ENCODE measurements at regions not wholly inside any gene's neighbourhood (a gene's known extent, or its start where the extent isn't known, plus 50 kb on each side); places are given as distances from the start of the nearest gene placed in this dataset.

- TF ChIP-seq, protein P1, sequence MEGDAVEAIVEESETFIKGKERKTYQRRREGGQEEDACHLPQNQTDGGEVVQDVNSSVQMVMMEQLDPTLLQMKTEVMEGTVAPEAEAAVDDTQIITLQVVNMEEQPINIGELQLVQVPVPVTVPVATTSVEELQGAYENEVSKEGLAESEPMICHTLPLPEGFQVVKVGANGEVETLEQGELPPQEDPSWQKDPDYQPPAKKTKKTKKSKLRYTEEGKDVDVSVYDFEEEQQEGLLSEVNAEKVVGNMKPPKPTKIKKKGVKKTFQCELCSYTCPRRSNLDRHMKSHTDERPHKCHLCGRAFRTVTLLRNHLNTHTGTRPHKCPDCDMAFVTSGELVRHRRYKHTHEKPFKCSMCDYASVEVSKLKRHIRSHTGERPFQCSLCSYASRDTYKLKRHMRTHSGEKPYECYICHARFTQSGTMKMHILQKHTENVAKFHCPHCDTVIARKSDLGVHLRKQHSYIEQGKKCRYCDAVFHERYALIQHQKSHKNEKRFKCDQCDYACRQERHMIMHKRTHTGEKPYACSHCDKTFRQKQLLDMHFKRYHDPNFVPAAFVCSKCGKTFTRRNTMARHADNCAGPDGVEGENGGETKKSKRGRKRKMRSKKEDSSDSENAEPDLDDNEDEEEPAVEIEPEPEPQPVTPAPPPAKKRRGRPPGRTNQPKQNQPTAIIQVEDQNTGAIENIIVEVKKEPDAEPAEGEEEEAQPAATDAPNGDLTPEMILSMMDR (IDR thresholded peaks at IDR 0.05) = no peak
- TF ChIP-seq POLR2A (IDR thresholded peaks at IDR 0.05) = no peak
These were observed 93.9 kb downstream of the TMEM114 start for GRCh38 chr16:8496364-8496763.

Measured in adrenal gland (tissue), 5 donors.